ENCODE measurements at regions not wholly inside any gene's neighbourhood (a gene's known extent, or its start where the extent isn't known, plus 50 kb on each side); places are given as distances from the start of the nearest gene placed in this dataset.
"Not testable (repeated sequence)": the region's sequence is repeated elsewhere in the genome, so short reads cannot be mapped to it uniquely, and the experiment has no call there.

DNA sequence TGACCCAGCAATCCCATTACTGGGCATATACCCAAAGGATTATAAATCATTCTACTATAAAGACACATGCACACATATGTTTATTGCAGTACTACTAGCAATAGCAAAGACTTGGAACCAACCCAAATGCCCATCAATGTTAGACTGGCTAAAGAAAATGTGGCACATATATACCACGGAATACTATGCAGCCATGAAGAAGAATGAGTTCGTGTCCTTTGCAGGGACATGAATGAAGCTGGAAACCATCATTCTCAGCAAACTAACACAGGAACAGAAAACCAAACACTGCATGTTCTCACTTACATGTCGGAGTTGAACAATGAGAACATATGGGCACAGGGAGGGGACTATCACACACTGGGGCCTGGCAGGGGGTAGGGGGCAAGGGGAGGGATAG lies 183.0 kb downstream of the HACE1 start:
- H3K4me1 Mint-ChIP-seq; DNase-seq (ENCODE audit: low spot score in 2 of 2); H3K36me3 Mint-ChIP-seq; H3K4me3 Mint-ChIP-seq; H3K9me3 Mint-ChIP-seq; H3K27ac Mint-ChIP-seq; ATAC-seq: not testable (repeated sequence)

DNA sequence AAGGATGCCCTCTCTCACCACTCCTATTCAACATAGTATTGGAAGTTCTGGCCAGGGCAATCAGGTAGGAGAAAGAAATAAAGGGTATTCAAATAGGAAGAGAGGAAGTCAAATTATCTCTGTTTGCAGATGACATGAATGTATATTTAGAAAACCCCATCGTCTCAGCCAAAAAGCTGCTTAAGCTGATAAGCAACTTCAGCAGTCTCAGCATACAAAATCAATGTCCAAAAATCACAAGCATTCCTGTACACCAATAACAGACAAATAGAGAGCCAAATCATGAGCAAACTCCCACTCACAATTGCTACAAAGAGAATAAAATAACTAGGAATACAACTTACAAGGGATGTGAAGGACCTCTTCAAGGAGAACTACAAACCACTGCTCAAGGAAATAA lies 184.6 kb downstream of the HACE1 start:
- not testable (repeated sequence) for H3K27ac Mint-ChIP-seq; H3K4me1 Mint-ChIP-seq; DNase-seq (ENCODE audit: low spot score in 2 of 2); ATAC-seq; H3K36me3 Mint-ChIP-seq; H3K9me3 Mint-ChIP-seq; H3K4me3 Mint-ChIP-seq

GRCh38 chr6:104673078-104673477 lies 186.6 kb downstream of the HACE1 start:
- H3K4me1 Mint-ChIP-seq; H3K27ac Mint-ChIP-seq; H3K36me3 Mint-ChIP-seq; H3K4me3 Mint-ChIP-seq; H3K9me3 Mint-ChIP-seq; DNase-seq (ENCODE audit: low spot score in 2 of 2); ATAC-seq: not testable (repeated sequence)

DNA sequence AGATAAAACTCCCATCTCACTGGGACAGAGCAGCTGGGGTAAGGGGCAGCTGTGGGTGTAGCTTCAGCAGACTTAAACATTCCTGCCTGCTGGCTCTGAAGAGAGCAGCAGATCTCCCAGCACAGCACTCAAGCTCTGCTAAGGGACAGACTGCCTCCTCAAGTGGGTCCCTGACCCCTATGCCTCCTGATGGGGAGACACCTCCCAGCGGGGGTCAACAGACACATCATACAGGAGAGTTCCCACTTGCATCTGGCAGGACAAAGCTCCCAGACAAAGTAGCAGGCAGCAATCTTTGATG lies 188.2 kb downstream of the HACE1 start:
- not testable (repeated sequence) for DNase-seq (ENCODE audit: low spot score in 2 of 2); H3K9me3 Mint-ChIP-seq; H3K4me1 Mint-ChIP-seq; ATAC-seq; H3K36me3 Mint-ChIP-seq
- H3K27ac Mint-ChIP-seq, result peak overlapping the region; percentile 78
- H3K4me3 Mint-ChIP-seq, result peak overlapping the region; percentile 22

GRCh38 chr6:104670834-104671590 lies 188.7 kb downstream of the HACE1 start:
- not testable (repeated sequence) for H3K36me3 Mint-ChIP-seq; H3K4me1 Mint-ChIP-seq; DNase-seq (ENCODE audit: low spot score in 2 of 2); H3K9me3 Mint-ChIP-seq
- peak overlapping the region; percentile 78 for H3K27ac Mint-ChIP-seq
- peak overlapping the region; percentile 22 for H3K4me3 Mint-ChIP-seq
- peak; percentile 51 for ATAC-seq

- H3K4me3 Mint-ChIP-seq, result no peak overlapping the region
- peaks cover 13% of the 10 kb centered on the region for H3K9me3 Mint-ChIP-seq
- H3K4me1 Mint-ChIP-seq, result peaks cover 5% of the 10 kb centered on the region
- DNase-seq (ENCODE audit: low spot score in 2 of 2) (no peak), ATAC-seq (no peak)
- H3K27ac Mint-ChIP-seq, result no peak overlapping the region
- no peaks in the 10 kb centered on the region for H3K36me3 Mint-ChIP-seq
Observed at GRCh38 chr6:104669483-104669882, 190.2 kb downstream of the HACE1 start.

- H3K4me3 Mint-ChIP-seq, result no peak overlapping the region
- no peak overlapping the region for H3K27ac Mint-ChIP-seq
- no peaks in the 10 kb centered on the region for H3K4me1 Mint-ChIP-seq
- no peaks in the 10 kb centered on the region for H3K36me3 Mint-ChIP-seq
- DNase-seq (ENCODE audit: low spot score in 2 of 2), result no peak
- ATAC-seq, result peak; percentile 16
- no peaks in the 10 kb centered on the region for H3K9me3 Mint-ChIP-seq
Observed at GRCh38 chr6:104656235-104656634, 203.5 kb downstream of the HACE1 start.

GRCh38 chr6:104653781-104654180 lies 205.9 kb downstream of the HACE1 start:
- no peaks in the 10 kb centered on the region for H3K4me1 Mint-ChIP-seq
- DNase-seq (ENCODE audit: low spot score in 2 of 2) (no peak), ATAC-seq (no peak)
- no peak overlapping the region for H3K4me3 Mint-ChIP-seq
- no peaks in the 10 kb centered on the region for H3K36me3 Mint-ChIP-seq
- no peak overlapping the region for H3K27ac Mint-ChIP-seq
- H3K9me3 Mint-ChIP-seq, result no peaks in the 10 kb centered on the region

DNA sequence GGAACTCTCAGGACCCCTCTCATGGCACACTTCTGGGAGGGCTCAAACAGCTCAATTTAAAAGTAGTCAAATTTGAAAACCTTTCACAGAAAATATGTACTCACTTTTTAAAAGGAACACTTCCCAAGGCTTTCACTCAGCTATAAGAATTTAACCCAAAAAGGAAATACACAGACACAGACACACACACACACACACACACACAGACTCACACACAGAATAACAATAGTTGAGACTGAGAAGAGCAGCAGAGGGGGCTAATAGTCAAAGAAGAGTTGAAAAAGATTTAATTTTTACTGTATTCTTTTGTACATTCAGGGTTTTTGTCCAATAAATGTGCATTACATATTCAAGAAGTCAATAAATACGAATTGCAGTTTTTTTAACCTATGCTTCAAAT lies 211.4 kb downstream of the HACE1 start:
- Mint-ChIP-seq H3K4me1 (no peaks in the 10 kb centered on the region), H3K4me3 (no peak overlapping the region), H3K9me3 (no peaks in the 10 kb centered on the region), H3K27ac (no peak overlapping the region), H3K36me3 (no peaks in the 10 kb centered on the region)
- ATAC-seq (no peak), DNase-seq (ENCODE audit: low spot score in 2 of 2) (no peak)

DNA sequence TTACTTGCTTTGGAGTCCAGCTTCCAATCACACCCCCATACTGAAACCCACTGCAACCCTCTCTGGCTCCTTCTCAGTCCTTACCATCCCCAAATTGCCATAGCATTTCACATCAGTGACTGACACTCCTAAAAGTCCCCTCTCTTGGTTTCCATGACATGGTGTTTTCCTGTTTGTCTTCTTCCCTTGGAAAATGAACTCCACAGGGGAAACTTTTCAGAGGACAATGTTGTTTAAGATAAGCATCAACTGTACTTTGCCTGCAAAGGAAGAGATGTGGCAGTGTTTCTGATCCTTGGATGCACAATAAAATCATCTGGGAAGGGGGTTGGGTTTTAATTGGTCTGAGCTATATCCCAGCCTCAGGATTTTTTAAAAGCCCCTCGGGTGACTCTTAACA lies 214.9 kb downstream of the HACE1 start:
- H3K4me1 Mint-ChIP-seq, result no peaks in the 10 kb centered on the region
- H3K36me3 Mint-ChIP-seq, result no peaks in the 10 kb centered on the region
- DNase-seq (ENCODE audit: low spot score in 2 of 2) (no peak), ATAC-seq (no peak)
- H3K9me3 Mint-ChIP-seq, result no peaks in the 10 kb centered on the region
- H3K4me3 Mint-ChIP-seq, result no peak overlapping the region
- no peak overlapping the region for H3K27ac Mint-ChIP-seq

GRCh38 chr6:104642871-104643270 lies 216.8 kb downstream of the HACE1 start:
- Mint-ChIP-seq H3K4me3 (no peak overlapping the region), H3K4me1 (no peaks in the 10 kb centered on the region), H3K27ac (no peak overlapping the region), H3K36me3 (no peaks in the 10 kb centered on the region), H3K9me3 (no peaks in the 10 kb centered on the region)
- ATAC-seq (no peak), DNase-seq (ENCODE audit: low spot score in 2 of 2) (no peak)

DNA sequence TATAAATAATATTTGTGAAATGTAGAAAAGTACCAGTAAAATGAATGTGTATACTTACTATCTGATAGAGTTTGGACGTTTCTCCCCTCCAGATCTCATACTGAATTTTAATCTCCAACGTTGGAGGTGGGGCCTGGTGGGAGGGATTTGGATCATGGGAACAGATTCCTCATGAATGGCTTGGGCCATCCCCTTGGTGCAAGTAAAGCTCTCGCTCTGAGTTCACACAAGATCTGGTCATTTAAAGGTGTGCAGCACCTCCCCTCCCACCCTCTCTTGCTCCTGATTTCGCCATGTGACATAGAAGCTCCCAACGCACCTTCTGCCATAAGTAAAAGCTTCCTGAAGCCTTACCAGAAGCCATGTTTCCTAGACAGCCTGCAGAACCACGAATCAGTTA lies 219.0 kb downstream of the HACE1 start:
- DNase-seq (ENCODE audit: low spot score in 2 of 2) (no peak), ATAC-seq (no peak)
- H3K4me1 Mint-ChIP-seq, result no peaks in the 10 kb centered on the region

DNA sequence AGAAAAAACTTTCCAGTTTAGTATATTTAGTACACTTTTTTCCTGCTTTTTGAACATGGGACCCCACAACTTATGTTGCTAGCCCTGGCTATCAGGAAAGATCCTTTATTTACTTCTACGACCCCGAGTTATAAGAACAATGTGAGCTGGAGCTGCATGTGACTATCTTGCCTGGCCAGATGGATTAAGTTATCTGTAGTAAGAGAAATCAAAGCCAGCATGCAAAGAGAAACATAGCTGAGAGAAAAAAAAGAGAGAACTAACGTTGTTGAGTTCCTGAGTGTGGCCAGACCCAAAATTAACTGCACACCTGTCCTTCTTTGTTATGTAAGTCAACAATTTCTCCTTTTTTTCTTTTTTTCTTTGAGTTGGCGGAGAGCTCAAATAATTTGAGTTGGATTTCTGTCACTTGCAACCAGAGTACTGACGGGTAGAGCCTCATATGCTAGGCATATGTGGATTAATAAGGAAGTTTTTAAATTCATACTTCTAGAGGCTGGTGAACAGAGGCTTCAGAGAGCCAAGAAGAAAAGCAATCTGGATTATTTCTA lies 219.5 kb downstream of the HACE1 start:
- no peak for ATAC-seq

More for the DNA sequence above, 219.0 kb downstream of the HACE1 start:
- H3K27ac Mint-ChIP-seq, result no peak overlapping the region
- no peaks in the 10 kb centered on the region for H3K36me3 Mint-ChIP-seq
- no peak overlapping the region for H3K4me3 Mint-ChIP-seq
- H3K9me3 Mint-ChIP-seq, result no peaks in the 10 kb centered on the region

DNA sequence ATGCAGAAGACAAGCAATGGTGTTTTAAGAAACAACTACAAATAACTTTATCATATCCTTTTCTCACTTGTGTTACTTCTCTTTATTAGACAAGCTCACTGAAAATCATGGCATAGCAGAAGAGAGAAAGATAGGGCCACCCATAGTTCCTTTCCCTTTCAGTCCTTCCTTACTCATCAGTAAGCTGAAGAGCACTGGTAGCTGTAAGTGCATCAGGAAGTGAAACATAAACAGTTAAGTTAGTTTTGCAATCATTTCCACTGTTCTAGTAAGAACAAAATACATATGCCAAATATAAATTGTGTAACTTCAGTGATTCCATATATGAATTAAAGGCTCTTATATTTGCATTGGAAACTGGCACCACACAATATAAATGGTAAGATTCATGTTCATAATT lies 220.1 kb downstream of the HACE1 start:
- Mint-ChIP-seq H3K9me3 (no peaks in the 10 kb centered on the region), H3K36me3 (no peaks in the 10 kb centered on the region), H3K27ac (no peak overlapping the region), H3K4me1 (no peaks in the 10 kb centered on the region), H3K4me3 (no peak overlapping the region)
- ATAC-seq, result no peak
- DNase-seq (ENCODE audit: low spot score in 2 of 2), result no peak

More for the DNA sequence above, 219.5 kb downstream of the HACE1 start:
- Mint-ChIP-seq H3K27ac (no peak overlapping the region), H3K4me3 (no peak overlapping the region), H3K36me3 (no peaks in the 10 kb centered on the region), H3K4me1 (no peaks in the 10 kb centered on the region), H3K9me3 (no peaks in the 10 kb centered on the region)
- no peak for DNase-seq (ENCODE audit: low spot score in 2 of 2)

GRCh38 chr6:104638841-104639290 lies 220.9 kb downstream of the HACE1 start:
- DNase-seq (ENCODE audit: low spot score in 2 of 2), result no peak
- no peak for ATAC-seq
- Mint-ChIP-seq H3K4me3 (no peak overlapping the region), H3K36me3 (no peaks in the 10 kb centered on the region), H3K27ac (no peak overlapping the region), H3K4me1 (no peaks in the 10 kb centered on the region), H3K9me3 (no peaks in the 10 kb centered on the region)

DNA sequence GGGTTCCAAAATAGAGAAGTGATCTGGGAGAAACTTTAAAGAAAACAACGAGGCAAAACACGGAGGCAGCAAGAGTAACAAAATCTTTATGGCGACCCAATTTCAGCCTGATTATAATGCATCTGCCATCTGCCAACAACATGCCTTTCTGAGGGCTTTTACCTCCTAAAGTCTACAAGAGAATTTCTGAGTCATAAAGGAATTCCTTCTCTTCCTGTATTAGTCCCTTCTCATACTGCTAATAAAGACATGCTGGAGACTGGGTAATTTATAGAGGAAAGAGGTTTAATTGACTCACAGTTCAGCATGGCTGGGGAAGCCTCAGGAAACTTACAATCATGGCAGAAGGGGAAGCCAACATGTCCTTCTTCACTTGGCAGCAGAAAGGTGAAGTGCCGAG lies 226.6 kb downstream of the HACE1 start:
- ATAC-seq, result no peak
- H3K4me3 Mint-ChIP-seq, result no peak overlapping the region

More for the DNA sequence above, 226.6 kb downstream of the HACE1 start:
- no peaks in the 10 kb centered on the region for H3K4me1 Mint-ChIP-seq
- no peaks in the 10 kb centered on the region for H3K36me3 Mint-ChIP-seq
- no peak for DNase-seq (ENCODE audit: low spot score in 2 of 2)
- no peak overlapping the region for H3K27ac Mint-ChIP-seq
- H3K9me3 Mint-ChIP-seq, result no peaks in the 10 kb centered on the region
